ENCODE measurements at regions not wholly inside any gene's neighbourhood (a gene's known extent, or its start where the extent isn't known, plus 50 kb on each side); places are given as distances from the start of the nearest gene placed in this dataset.

- Histone ChIP-seq H3K4me1 (peaks cover 0 to 6% (median 4%) of the 10 kb centered on the region in 4 donors), H3K36me3 (no peaks in the 10 kb centered on the region), H3K27ac (replicated peaks in 1 of 4) (no peak overlapping the region), H3K9me3 (no peaks in the 10 kb centered on the region), H3K4me3 (no peak overlapping the region), H3K27me3 (no peaks in the 10 kb centered on the region)
- 84% methylated on average over 7 of the region's 7 CpGs for WGBS
- intact Hi-C loops (cut with DNase I) = no loop called here
- peak; percentile 81 for DNase-seq (ENCODE audit: extremely low spot score)
- TF ChIP-seq POLR2AphosphoS5 (IDR thresholded peaks at IDR 0.05) (no peak), POLR2A (IDR thresholded peaks at IDR 0.05; ENCODE audit: low read depth) (no peak), CTCF (IDR thresholded peaks at IDR 0.05) (no peak), EP300 (IDR thresholded peaks at IDR 0.05) (no peak)
Observed at GRCh38 chr7:25638590-25639244, 410.4 kb upstream of the NPVF start.

- H3K27ac ChIP-seq (replicated peaks in 1 of 4) = no peak overlapping the region
- H3K4me1 ChIP-seq = peaks cover 0 to 6% (median 3%) of the 10 kb centered on the region in 4 donors
- peak; percentile 68 for DNase-seq (ENCODE audit: extremely low spot score)
- no peaks in the 10 kb centered on the region for H3K27me3 ChIP-seq
- 73% methylated on average over 3 of the region's 3 CpGs for WGBS
- no peaks in the 10 kb centered on the region for H3K36me3 ChIP-seq
- no peak overlapping the region for H3K4me3 ChIP-seq
- TF ChIP-seq EP300 (IDR thresholded peaks at IDR 0.05) (no peak), POLR2A (IDR thresholded peaks at IDR 0.05; ENCODE audit: low read depth) (no peak), CTCF (IDR thresholded peaks at IDR 0.05) (no peak), POLR2AphosphoS5 (IDR thresholded peaks at IDR 0.05) (no peak)
- intact Hi-C loops (cut with DNase I) = no loop called here
- H3K9me3 ChIP-seq = no peaks in the 10 kb centered on the region
Observed at GRCh38 chr7:25642849-25643248, 414.6 kb upstream of the NPVF start.

GRCh38 chr7:25643286-25643685, 415.0 kb upstream of the NPVF start:
- Histone ChIP-seq H3K4me1 (peaks cover 0 to 5% (median 1%) of the 10 kb centered on the region in 4 donors), H3K9me3 (no peaks in the 10 kb centered on the region), H3K27ac (replicated peaks in 1 of 4) (no peak overlapping the region), H3K36me3 (no peaks in the 10 kb centered on the region), H3K4me3 (no peak overlapping the region), H3K27me3 (no peaks in the 10 kb centered on the region)
- intact Hi-C loops (cut with DNase I) = no loop called here
- TF ChIP-seq POLR2A (IDR thresholded peaks at IDR 0.05; ENCODE audit: low read depth) (no peak), EP300 (IDR thresholded peaks at IDR 0.05) (no peak), CTCF (IDR thresholded peaks at IDR 0.05) (no peak), POLR2AphosphoS5 (IDR thresholded peaks at IDR 0.05) (no peak)
- WGBS = 83% methylated on average over 5 of the region's 5 CpGs
- peak; percentile 64 for DNase-seq (ENCODE audit: extremely low spot score)

GRCh38 chr7:25643770-25644394, 415.6 kb upstream of the NPVF start:
- 75% methylated on average over 7 of the region's 7 CpGs for WGBS
- Histone ChIP-seq H3K4me1 (no peaks in the 10 kb centered on the region), H3K36me3 (no peaks in the 10 kb centered on the region), H3K27ac (replicated peaks in 1 of 4) (no peak overlapping the region), H3K4me3 (no peak overlapping the region), H3K27me3 (no peaks in the 10 kb centered on the region), H3K9me3 (no peaks in the 10 kb centered on the region)
- intact Hi-C loops (cut with DNase I) = no loop called here
- peak; percentile 45 for DNase-seq (ENCODE audit: extremely low spot score)
- no peak for TF ChIP-seq POLR2A (IDR thresholded peaks at IDR 0.05; ENCODE audit: low read depth)
- no peak for TF ChIP-seq POLR2AphosphoS5 (IDR thresholded peaks at IDR 0.05)
- TF ChIP-seq EP300 (IDR thresholded peaks at IDR 0.05) = no peak
- TF ChIP-seq CTCF (IDR thresholded peaks at IDR 0.05) = no peak
